Esophagus squamous epithelium (tissue), 4 donors: ENCODE measurements at regions not wholly inside any gene's neighbourhood (a gene's known extent, or its start where the extent isn't known, plus 50 kb on each side); places are given as distances from the start of the nearest gene placed in this dataset.

ENCODE experiments used
- CTCF ChIP-seq, 6 experiments: fragments of 450-650 bp in 4 of 6; fragments of 200-600 bp in 2 of 6; sonication (generic) in 2 of 6; IDR thresholded peaks; one replicate each; pipeline ENCODE4 v1.5.1; 2016 to 2019; ENCODE audit warnings: antibody characterized with exemption in 6 of 6, mild to moderate bottlenecking in 4 of 6, moderate library complexity in 4 of 6
- POLR2A ChIP-seq, 4 donors: fragments of 450-650 bp; IDR thresholded peaks; one replicate each; pipeline ENCODE4 v1.6.1; 2017; ENCODE audit warnings: antibody characterized with exemption in 4 of 4, mild to moderate bottlenecking in 4 of 4, moderate library complexity in 3 of 4

DNA sequence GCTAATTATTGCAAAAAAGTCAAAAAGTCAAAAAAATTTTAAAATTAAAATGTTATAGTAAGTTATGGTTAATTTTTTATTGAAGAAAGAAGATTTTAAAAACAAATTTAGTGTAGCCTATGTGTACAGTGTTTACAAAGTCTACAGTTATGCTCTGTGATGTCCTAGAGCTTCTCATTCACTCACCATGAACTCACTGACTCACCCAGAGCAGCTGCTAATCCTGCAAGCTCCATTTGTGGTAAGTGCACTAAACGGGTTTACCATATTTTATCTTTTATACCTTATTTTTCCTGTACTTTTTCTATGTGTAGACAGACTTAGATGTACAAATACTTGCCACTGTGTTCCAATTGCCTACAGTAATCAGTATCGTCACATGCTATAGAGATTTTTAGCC is 788.2 kb downstream of the DSC3 start:
- TF ChIP-seq CTCF (IDR thresholded peaks at IDR 0.05): no peak
- TF ChIP-seq POLR2A (IDR thresholded peaks at IDR 0.05): no peak
